HepG2 (cell line): ENCODE measurements at regions not wholly inside any gene's neighbourhood (a gene's known extent, or its start where the extent isn't known, plus 50 kb on each side); places are given as distances from the start of the nearest gene placed in this dataset.

Source experiments
- ATAC-seq: fragments of 200-7000 bp; cut with Tn5 transposase; 3 replicates; pipeline ENCODE4 v1.9.1; 2020; ENCODE audit warnings: mild to moderate bottlenecking, moderate library complexity
- BruUV-seq: library from RNA; stranded (reverse); fragments of 400-500 nt; replicated peaks from 2 replicates; lab custom pipeline; 2021; lab: Mats Ljungman, UMichigan
- CTCF ChIA-PET: fragments of 300-600 bp; formaldehyde crosslinking; extraction: SDS; loops from one replicate; lab custom pipeline; 2021; ENCODE audit warnings: low total read pairs, inconsistent platforms, low intra/inter-chr PET ratio; lab: Yijun Ruan, JAX
- POLR2A ChIA-PET: fragments of 350-600 bp; sonication (Branson Sonifier 250); formaldehyde crosslinking; loops from one replicate; lab custom pipeline; 2020; ENCODE audit warnings: antibody characterized with exemption, inconsistent platforms; lab: Yijun Ruan, JAX
- DNase-seq: peaks from one replicate; pipeline ENCODE4 v3.0.0-alpha.2; 2015; ENCODE audit warnings: low spot score
- FAIRE-seq: peaks from 3 replicates; lab custom pipeline; 2011; peaks lifted over from hg19 to GRCh38; lab: Jason Lieb, UNC
- H2AFZ ChIP-seq: one replicate; pipeline ENCODE4 v1.6.1; 2011; ENCODE audit warnings: low read length, inconsistent platforms
- H3K27ac ChIP-seq: fragments of 300-600 bp; 3 replicates; pipeline ENCODE4 v1.8.0; 2011; ENCODE audit warnings: mixed run types, mild to moderate bottlenecking, mixed read lengths, low read length, inconsistent platforms; ENCODE audit not compliant: insufficient read depth; ENCODE audit errors: extremely low read length
- H3K27me3 ChIP-seq, 2 experiments: fragments of 200-600 bp in 1 of 2; 2 replicates in 1 of 2; 3 replicates in 1 of 2; pipeline versions ENCODE4 v1.6.0 to v1.8.0; 2011; ENCODE audit warnings: low read length in 2 of 2, mild to moderate bottlenecking in 2 of 2, moderate library complexity in 2 of 2, inconsistent platforms in 1 of 2; ENCODE audit not compliant: insufficient read depth in 2 of 2, control insufficient read depth in 1 of 2
- H3K36me3 ChIP-seq, 2 experiments: fragments of 200-600 bp in 1 of 2; replicated peaks in 1 of 2; 2 replicates in 1 of 2; 3 replicates in 1 of 2; pipeline versions ENCODE4 v1.5.1 to v1.8.0; 2011; ENCODE audit warnings: low read length in 2 of 2, inconsistent platforms in 1 of 2; ENCODE audit not compliant: insufficient read depth in 2 of 2, control insufficient read depth in 1 of 2
- H3K4me1 ChIP-seq: 2 replicates; pipeline ENCODE4 v1.5.1; 2012; ENCODE audit warnings: low read length, inconsistent platforms; ENCODE audit not compliant: insufficient read depth
- H3K4me2 ChIP-seq: 2 replicates; pipeline ENCODE4 v1.6.0; 2011; ENCODE audit warnings: low read depth, low read length, inconsistent platforms
- H3K4me3 ChIP-seq, 3 experiments: fragments of 200-600 bp in 1 of 3; sonication (generic), shearing (Covaris generic) in 1 of 3; replicated peaks in 1 of 3; 2 replicates each; pipeline ENCODE4 v1.5.1; 2011 to 2016; ENCODE audit warnings: low read length in 3 of 3, inconsistent platforms in 2 of 3, low read depth in 2 of 3, mild to moderate bottlenecking in 2 of 3, control low read depth in 1 of 3, mixed read lengths in 1 of 3; ENCODE audit not compliant: insufficient read depth in 1 of 3
- H3K79me2 ChIP-seq: one replicate; pipeline ENCODE4 v1.6.1; 2011; ENCODE audit warnings: low read length, inconsistent platforms; ENCODE audit not compliant: insufficient read depth
- H3K9ac ChIP-seq: 2 replicates; pipeline ENCODE4 v1.6.0; 2011; ENCODE audit warnings: mild to moderate bottlenecking, low read depth, low read length, inconsistent platforms; ENCODE audit not compliant: insufficient read depth
- H3K9me3 ChIP-seq: 2 replicates; pipeline ENCODE4 v1.5.1; 2012; ENCODE audit warnings: mild to moderate bottlenecking, low read length
- H4K20me1 ChIP-seq: 2 replicates; pipeline ENCODE4 v1.6.0; 2011; ENCODE audit warnings: inconsistent platforms, mild to moderate bottlenecking, low read length, moderate library complexity; ENCODE audit not compliant: insufficient read depth
- KAT8 ChIP-seq: IDR thresholded peaks from 2 replicates; pipeline ENCODE4 v1.6.1; 2016; ENCODE audit warnings: missing genetic modification reagents, missing compliant biosample characterization
- KDM6A ChIP-seq: IDR thresholded peaks from 2 replicates; pipeline ENCODE4 v1.6.1; 2016; ENCODE audit warnings: low read depth
- MED13 ChIP-seq: sonication (generic); formaldehyde crosslinking; IDR thresholded peaks from 2 replicates; pipeline ENCODE4 v1.5.0; 2020; ENCODE audit warnings: missing genetic modification reagents
- PTBP1 ChIP-seq: fragments of 200-400 bp; formaldehyde crosslinking; IDR thresholded peaks from 2 replicates; pipeline ENCODE4 v1.6.1; 2018; ENCODE audit warnings: low read length, low read depth; ENCODE audit not compliant: poor library complexity, severe bottlenecking
- ZNF138 ChIP-seq: sonication (generic); formaldehyde crosslinking; IDR thresholded peaks from 2 replicates; pipeline ENCODE4 v1.5.0; 2020; ENCODE audit warnings: mild to moderate bottlenecking, low read depth, missing genetic modification reagents
- ZNF337 ChIP-seq: sonication (generic); formaldehyde crosslinking; IDR thresholded peaks from 2 replicates; pipeline ENCODE4 v1.5.1; 2020; ENCODE audit warnings: missing genetic modification reagents, low read depth, mild to moderate bottlenecking, borderline replicate concordance
- ZNF468 ChIP-seq: sonication (generic); formaldehyde crosslinking; IDR thresholded peaks from 2 replicates; pipeline ENCODE4 v1.8.0; 2022; ENCODE audit warnings: mild to moderate bottlenecking, moderate library complexity, missing genetic modification reagents
- WGBS: methylation state at CpG from one replicate; pipeline ENCODE4 v1.1.6; 2017; ENCODE audit warnings: low lambda C conversion rate; 5-methylcytosine and 5-hydroxymethylcytosine counted together
- in situ Hi-C: cut with HindIII; loops from 2 replicates; pipeline ENCODE4 v1.10.0; 2017; ENCODE audit warnings: low pct_unique_long_range_greater_than_20kb; ENCODE audit not compliant: extremely low pct_ligation_motif_present
- intact Hi-C: fragments of 100-400 bp; cut with micrococcal nuclease; formaldehyde crosslinking; loops from one replicate; pipeline ENCODE4 v1.10.0; 2022; ENCODE audit not compliant: unreplicated experiment
- TF ChIP-seq, protein P1 (sequence below): IDR thresholded peaks from 2 replicates; pipeline ENCODE4 v1.6.1; 2012; ENCODE audit warnings: inconsistent platforms
- TF ChIP-seq, protein P2 (sequence below): sonication (generic); formaldehyde crosslinking; IDR thresholded peaks from 2 replicates; pipeline ENCODE4 v1.5.0; 2020; ENCODE audit warnings: missing genetic modification reagents

DNA sequence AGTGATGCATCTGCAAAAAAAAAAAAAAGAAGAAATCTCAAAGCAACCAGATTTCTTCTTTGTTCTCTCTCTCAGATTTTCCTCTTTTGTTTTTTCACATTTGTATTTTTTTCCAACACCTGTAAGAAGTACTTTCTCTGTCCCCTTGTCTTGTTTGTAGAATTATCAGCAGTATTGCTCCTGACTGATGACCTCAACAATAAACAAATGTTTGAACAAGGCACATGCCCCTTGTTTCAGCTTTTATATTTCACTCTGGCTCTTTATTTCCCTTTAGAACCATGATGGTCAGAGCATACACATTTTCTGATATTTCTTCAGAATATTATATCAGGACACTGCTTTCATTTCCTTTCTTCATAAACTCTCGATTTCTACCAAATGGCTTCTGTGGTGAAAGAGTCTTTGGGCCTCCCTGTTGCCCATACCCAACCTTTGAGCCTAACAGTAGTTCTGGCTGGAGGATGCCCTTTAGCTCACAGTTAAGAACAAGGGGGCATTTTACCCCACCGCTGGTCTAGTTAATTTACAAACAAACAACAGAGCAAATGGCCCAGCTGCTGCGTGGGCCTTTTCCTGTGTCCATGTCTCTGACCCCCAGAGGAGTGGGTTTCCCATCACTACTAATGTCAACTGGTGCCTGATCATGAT, 142.5 kb upstream of the SMAD1 start:
- Histone ChIP-seq H3K9me3 (no peaks in the 10 kb centered on the region), H3K36me3 (no peaks in the 10 kb centered on the region), H3K4me3 (no peak overlapping the region), H3K4me2 (no peak overlapping the region), H4K20me1 (no peaks in the 10 kb centered on the region), H3K9ac (no peak overlapping the region), H2AFZ (no peak overlapping the region), H3K27ac (no peak overlapping the region)
- intact Hi-C loops = no loop called here
- WGBS = 4% methylated on average over 3 of the region's 3 CpGs
- no peak for FAIRE-seq
- no TSS peak for BruUV-seq
- DNase-seq = no peak
- no peak for TF ChIP-seq KDM6A (CRISPR knock-in tag)
- TF ChIP-seq ZNF138 = no peak
- no peak for TF ChIP-seq KAT8 (CRISPR knock-in tag)
- TF ChIP-seq, protein P1, sequence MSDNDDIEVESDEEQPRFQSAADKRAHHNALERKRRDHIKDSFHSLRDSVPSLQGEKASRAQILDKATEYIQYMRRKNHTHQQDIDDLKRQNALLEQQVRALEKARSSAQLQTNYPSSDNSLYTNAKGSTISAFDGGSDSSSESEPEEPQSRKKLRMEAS = no peak
- no peak for TF ChIP-seq PTBP1
- TF ChIP-seq ZNF337 (CRISPR knock-in tag) = no peak
- TF ChIP-seq, protein P2, sequence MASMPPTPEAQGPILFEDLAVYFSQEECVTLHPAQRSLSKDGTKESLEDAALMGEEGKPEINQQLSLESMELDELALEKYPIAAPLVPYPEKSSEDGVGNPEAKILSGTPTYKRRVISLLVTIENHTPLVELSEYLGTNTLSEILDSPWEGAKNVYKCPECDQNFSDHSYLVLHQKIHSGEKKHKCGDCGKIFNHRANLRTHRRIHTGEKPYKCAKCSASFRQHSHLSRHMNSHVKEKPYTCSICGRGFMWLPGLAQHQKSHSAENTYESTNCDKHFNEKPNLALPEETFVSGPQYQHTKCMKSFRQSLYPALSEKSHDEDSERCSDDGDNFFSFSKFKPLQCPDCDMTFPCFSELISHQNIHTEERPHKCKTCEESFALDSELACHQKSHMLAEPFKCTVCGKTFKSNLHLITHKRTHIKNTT (CRISPR knock-in tag) = no peak
- TF ChIP-seq ZNF468 (CRISPR knock-in tag) = no peak
- no peak for TF ChIP-seq MED13 (CRISPR knock-in tag)
- TF ChIP-seq, all 625 proteins: peak for 0
- H3K79me2 ChIP-seq = no peaks in the 10 kb centered on the region
- ChIA-PET POLR2A (no interaction called here), CTCF (no interaction called here)
- no peaks in the 10 kb centered on the region; a peak in 1 of 5 replicates for H3K27me3 ChIP-seq
- in situ Hi-C loops = no loop called here
- H3K4me1 ChIP-seq = peaks cover 10% of the 10 kb centered on the region; the same call in 1 of the 2 replicates
- ATAC-seq = peak; percentile 64
